Urinary bladder (tissue), 3 donors: ENCODE measurements at regions not wholly inside any gene's neighbourhood (a gene's known extent, or its start where the extent isn't known, plus 50 kb on each side); places are given as distances from the start of the nearest gene placed in this dataset.
"Not testable (repeated sequence)": the region's sequence is repeated elsewhere in the genome, so short reads cannot be mapped to it uniquely, and the experiment has no call there.

Experiments used
- DNase-seq: peaks from one replicate; pipeline ENCODE4 v3.0.0-alpha.2; 2015; ENCODE audit errors: extremely low spot score
- H3K27ac ChIP-seq: one replicate; pipeline ENCODE4 v1.5.1; 2013; ENCODE audit warnings: low read depth, mild to moderate bottlenecking, moderate library complexity
- H3K36me3 ChIP-seq: one replicate; pipeline ENCODE4 v1.6.1; 2013; ENCODE audit warnings: mild to moderate bottlenecking, moderate library complexity; ENCODE audit not compliant: insufficient read depth
- H3K4me1 ChIP-seq: one replicate; pipeline ENCODE4 v1.6.1; 2013; ENCODE audit warnings: mild to moderate bottlenecking, moderate library complexity; ENCODE audit not compliant: insufficient read depth
- H3K4me3 ChIP-seq: one replicate; pipeline ENCODE4 v1.5.1; 2013; ENCODE audit warnings: low read depth, low read length
- WGBS: extraction: QIAGEN DNeasy Blood & Tissue Kit; methylation state at CpG from one replicate; pipeline ENCODE4 v1.1.7; 2013; 5-methylcytosine and 5-hydroxymethylcytosine counted together
- donor health status: healthy with polysubstance abuse.
- donor health status: healthy.

DNA sequence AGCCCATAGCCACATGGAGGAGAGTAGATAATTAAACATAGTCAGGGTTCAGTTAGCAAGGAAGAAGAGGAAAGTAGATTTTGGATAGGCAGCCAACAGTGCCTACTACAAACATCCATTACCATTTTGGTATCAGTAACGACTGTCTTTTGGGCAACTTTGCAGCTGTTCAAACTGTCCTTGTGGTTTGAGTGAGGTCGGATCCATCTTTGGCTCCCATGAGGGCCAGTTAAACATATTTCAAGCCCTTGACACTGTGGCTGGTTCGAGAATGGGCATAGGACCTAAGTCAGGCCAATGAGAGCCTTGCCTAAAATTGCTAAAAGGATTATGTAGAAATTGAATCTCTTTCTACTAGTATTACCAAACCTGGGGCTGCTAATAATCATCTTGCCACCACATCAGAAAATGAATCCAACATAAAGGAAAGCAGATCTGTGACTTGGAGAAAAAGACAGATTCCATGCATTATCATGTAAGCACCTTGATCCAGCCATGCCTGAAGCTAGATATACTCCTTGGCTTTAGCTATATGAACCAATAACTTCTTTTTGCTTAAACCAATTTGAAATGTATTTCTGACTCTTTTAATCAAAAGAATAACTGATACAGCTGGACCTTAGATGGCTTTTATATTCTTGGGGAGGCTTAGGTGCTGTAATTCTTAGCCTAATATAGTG lies 75.0 kb upstream of the STAM2 start:
- Histone ChIP-seq H3K27ac (no peak overlapping the region), H3K36me3 (no peaks in the 10 kb centered on the region), H3K4me1 (no peaks in the 10 kb centered on the region), H3K4me3 (no peak overlapping the region)
- DNase-seq: no peak
- WGBS: 88% methylated on average over 3 of the region's 3 CpGs

DNA sequence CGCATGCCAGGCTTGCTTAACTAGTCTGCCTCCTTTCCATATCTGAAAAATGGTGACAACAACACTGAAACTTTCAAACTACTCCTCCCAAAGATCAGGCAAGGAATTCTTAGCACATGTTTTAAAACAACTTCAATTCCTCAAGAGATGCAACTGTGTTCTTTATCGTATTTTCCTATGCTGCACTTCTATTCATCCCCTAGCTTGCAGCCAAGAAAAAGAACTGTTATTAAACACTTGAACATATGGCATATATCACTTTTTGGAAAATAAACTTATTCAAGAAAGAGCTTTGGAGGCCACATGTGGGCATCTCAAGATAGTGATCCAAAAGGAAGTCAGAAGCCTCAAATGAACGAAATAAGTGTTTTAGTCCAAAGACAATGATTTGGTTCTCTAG lies 75.6 kb upstream of the STAM2 start:
- Histone ChIP-seq H3K36me3 (no peaks in the 10 kb centered on the region), H3K4me1 (no peaks in the 10 kb centered on the region), H3K27ac (no peak overlapping the region), H3K4me3 (no peak overlapping the region)
- DNase-seq: peak; percentile 31
- 30% methylated on average over 3 of the region's 3 CpGs for WGBS

DNA sequence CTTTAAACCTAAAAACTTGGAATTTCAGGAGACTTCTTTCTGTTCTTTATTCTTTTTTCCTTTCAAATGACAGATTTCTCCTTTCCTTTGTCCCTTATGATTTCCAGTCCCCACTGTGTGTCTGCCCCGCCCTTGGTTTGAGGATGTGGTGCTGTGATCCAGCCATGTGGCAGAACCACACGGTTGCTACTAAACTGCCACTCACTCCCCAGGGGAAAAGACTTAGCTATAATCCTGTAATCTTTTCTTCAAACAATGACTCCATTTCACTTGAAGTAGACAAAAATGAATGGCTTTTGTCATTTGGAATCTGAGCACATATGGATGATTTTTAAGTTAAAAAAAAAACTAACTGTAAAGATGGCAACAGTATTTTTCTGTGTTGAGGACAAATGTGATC lies 76.2 kb upstream of the STAM2 start:
- Histone ChIP-seq H3K4me3 (no peak overlapping the region), H3K27ac (no peak overlapping the region), H3K36me3 (no peaks in the 10 kb centered on the region), H3K4me1 (no peaks in the 10 kb centered on the region)
- DNase-seq: no peak
- WGBS: 60% methylated on average over 2 of the region's 2 CpGs

DNA sequence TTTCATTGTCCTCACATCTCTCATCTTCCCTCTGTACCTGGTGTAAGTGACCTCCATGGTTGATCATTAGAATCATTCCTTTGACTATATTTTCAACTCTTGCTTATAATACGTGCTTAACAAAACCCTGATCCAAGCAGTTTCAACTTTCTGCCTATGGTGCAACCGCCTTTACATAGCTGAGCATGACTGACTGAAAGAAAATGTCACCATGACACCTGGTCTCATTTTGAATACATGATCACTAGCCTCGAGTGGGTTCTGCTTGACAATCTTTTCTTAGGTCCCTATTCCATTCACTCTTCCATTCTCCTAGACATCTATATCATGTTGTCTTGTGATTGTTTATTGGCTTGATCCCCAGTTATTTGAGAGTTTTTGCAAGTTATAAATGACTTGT lies 78.9 kb upstream of the STAM2 start:
- DNase-seq: no peak
- WGBS: 94% methylated on average over 3 of the region's 3 CpGs
- Histone ChIP-seq H3K27ac (no peak overlapping the region), H3K36me3 (no peaks in the 10 kb centered on the region), H3K4me3 (no peak overlapping the region), H3K4me1 (no peaks in the 10 kb centered on the region)

DNA sequence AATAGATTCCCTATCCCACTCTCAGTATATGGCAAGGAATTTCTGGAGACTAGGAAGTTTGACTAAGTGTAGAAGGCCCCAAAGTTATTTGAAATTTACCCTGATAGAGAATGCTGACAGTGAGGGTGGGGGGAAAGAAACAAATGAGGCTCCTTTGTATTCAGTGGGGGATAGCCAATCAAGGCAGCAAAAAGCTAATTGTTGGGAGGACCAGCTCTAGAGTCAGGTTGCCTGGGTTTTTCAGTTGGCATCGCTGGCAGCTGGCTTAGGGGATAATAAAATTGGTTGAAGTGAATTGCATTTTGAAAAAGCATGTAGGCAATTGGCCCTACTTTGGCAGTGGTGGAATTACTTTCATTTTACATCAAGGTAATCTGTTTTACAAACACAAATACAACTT lies 79.4 kb upstream of the STAM2 start:
- H3K4me1 ChIP-seq: no peaks in the 10 kb centered on the region
- H3K36me3 ChIP-seq: no peaks in the 10 kb centered on the region
- no peak for DNase-seq
- no peak overlapping the region for H3K27ac ChIP-seq
- no peak overlapping the region for H3K4me3 ChIP-seq
- whole genome bisulfite sequencing: 100% methylated on average over 1 of the region's 1 CpG

DNA sequence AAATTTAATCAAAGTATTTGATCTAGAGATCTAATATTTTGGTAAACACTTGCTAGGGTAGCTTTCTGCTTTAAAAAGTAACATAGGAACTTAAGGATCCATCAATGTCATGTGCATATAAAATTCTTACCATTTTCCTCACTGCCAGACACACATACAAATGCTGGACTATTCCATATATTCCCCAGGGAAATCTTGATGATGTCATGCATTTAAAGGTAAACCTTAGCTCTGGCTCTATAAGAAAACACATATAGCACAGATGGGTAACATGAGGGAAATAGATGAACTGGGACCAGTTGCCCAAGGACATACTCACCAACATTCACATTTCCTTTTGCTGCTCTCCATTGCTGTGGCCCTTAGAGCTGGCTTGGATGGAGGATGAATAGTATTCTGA lies 79.1 kb upstream of the FMNL2 start:
- Histone ChIP-seq H3K4me3 (no peak overlapping the region), H3K4me1 (no peaks in the 10 kb centered on the region), H3K36me3 (no peaks in the 10 kb centered on the region), H3K27ac (no peak overlapping the region)
- no peak for DNase-seq

DNA sequence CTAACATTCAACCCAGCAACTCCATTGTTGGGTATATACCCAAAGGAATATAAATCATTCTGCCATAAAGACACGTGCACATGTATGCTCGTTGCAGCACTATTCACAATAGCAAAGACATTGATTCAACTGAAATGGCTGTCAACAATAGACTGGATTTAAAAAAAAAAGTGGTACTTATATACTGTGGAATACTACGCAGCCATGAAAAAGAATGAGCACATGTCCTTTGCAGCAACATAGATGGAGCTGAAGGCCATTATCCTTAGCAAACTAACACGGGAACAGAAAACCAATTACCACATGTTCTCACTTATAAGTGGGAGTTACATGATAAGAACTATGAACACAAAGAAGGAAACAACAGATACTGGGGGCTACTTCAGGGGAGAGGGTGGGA lies 74.0 kb upstream of the FMNL2 start:
- Histone ChIP-seq H3K36me3 (no peaks in the 10 kb centered on the region), H3K27ac (no peak overlapping the region), H3K4me3 (no peak overlapping the region), H3K4me1 (no peaks in the 10 kb centered on the region)
- no peak for DNase-seq
- 90% methylated on average over 4 of the region's 4 CpGs for WGBS

DNA sequence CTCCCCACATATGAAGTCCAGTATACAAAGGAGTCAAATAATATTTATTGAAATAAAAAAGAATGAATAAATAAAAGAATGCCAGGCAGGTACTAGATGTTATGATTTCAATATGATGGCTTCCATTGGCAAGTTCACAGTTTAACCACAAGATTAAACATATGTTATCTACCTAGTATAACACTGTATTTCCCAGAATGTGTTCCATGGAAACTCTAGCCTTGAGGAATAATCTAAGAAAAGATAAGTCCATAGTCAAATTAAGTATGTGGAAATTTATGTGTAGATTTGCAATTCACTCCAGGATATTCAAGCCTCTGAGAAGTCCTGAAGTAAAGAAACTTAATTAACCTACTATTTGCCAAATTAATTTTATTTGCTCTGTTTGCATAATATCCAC lies 71.1 kb upstream of the FMNL2 start:
- no peak for DNase-seq
- Histone ChIP-seq H3K4me1 (no peaks in the 10 kb centered on the region), H3K36me3 (no peaks in the 10 kb centered on the region), H3K27ac (no peak overlapping the region), H3K4me3 (no peak overlapping the region)

DNA sequence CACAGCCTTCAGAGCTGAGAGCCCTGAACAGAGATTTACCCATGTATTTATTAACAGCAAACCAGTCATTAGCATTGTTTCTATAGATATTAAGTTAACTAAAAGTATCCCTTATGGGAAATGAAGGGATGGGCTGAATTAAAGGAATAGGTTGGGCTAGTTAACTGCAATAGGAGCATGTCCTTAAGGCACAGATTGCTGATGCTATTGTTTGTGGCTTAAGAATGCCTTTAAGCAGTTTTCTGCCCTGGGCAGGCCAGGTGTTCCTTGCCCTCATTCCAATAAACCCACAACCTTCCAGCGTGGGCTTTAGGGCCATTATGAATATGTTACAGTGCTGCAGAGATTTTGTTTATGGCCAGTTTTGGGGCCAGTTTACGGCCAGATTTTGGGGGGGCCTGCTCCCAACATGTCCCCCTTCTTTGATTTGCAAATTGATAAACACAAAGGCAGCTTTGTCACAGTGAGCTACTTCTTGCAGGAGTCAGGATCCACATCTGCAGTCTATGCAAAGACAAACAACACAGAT lies 61.2 kb upstream of the FMNL2 start:
- H3K36me3 ChIP-seq, DNase-seq, H3K27ac ChIP-seq, H3K4me1 ChIP-seq, H3K4me3 ChIP-seq: not testable (repeated sequence)
- 90% methylated on average over 2 of the region's 2 CpGs for WGBS

DNA sequence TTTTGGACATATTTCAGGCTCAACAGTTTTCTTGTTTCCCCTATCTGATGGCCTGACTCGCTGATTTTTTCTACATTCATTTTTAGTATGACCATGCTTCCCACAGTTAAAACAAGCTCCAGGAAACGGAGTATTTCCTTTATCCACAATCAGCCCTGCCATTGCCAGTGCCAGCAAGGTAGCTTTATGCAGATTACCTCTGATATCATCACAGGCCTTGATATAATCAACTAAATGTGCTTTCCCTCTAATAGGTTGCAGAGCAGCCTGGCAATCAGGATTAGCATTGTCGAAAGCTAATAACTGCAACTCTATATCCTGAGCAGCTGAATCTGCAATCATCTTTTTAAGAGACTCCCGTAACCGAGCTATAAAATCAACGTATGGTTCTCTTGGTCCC lies 57.1 kb upstream of the FMNL2 start:
- 83% methylated on average over 6 of the region's 6 CpGs for WGBS
- H3K4me3 ChIP-seq, H3K4me1 ChIP-seq, H3K36me3 ChIP-seq, DNase-seq, H3K27ac ChIP-seq: not testable (repeated sequence)

DNA sequence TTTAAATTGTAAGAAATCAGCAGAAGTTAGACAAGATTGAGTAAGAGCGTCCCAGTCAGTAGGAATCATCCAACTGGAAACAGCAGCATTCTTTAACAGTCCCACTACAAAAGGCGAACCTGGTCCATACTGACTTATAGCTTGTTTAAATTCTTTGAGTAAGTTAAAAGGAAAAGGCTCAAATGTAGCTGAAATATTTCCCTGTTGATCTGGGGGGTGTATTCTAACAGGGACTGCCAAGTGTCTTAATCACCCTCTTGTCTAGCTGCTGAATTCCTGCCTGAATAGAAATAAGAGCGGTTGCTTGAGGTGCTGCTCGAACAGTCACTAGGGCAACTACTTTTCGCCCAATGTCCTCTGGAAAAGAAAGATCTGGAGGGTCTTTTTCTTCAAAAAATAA lies 56.4 kb upstream of the FMNL2 start:
- WGBS: 74% methylated on average over 5 of the region's 5 CpGs
- H3K27ac ChIP-seq: no peak overlapping the region

DNA sequence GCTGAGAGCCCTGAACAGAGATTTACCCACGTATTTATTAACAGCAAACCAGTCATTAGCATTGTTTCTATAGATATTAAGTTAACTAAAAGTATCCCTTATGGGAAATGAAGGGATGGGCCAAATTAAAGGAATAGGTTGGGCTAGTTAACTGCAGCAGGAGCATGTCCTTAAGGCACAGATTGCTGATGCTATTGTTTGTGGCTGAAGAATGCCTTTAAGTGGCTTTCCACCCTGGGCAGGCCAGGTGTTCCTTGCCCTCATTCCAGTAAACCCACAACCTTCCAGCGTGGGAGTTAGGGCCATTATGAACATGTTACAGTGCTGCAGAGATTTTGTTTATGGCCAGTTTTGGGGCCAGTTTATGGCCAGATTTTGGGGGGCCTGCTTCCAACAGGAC lies 55.6 kb upstream of the FMNL2 start:
- WGBS: 92% methylated on average over 2 of the region's 2 CpGs
- H3K27ac ChIP-seq, DNase-seq, H3K36me3 ChIP-seq, H3K4me1 ChIP-seq, H3K4me3 ChIP-seq: not testable (repeated sequence)

More for the DNA sequence above, 56.4 kb upstream of the FMNL2 start:
- Histone ChIP-seq H3K4me1 (no peaks in the 10 kb centered on the region), H3K4me3 (no peak overlapping the region), H3K36me3 (no peaks in the 10 kb centered on the region)
- no peak for DNase-seq

DNA sequence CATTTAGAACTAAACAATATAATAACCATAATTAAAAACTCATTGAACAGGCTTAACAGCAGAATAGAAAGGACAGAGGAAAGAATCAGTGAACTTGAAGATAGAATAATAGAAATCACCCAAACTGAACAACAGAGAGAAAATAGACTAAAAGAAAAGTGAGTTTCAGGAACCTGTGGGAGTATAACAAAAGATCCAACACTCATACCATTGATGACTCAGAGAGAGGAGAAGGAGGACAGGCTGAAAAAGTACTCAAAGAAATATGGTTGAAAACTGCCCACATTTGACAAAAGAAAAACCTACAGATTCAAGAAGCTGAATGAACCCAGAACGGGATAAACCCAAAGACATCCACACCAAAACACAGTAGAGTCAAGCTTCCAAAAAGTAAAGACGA lies 54.2 kb upstream of the FMNL2 start:
- H3K4me3 ChIP-seq: no peak overlapping the region
- no peaks in the 10 kb centered on the region for H3K4me1 ChIP-seq
- no peak overlapping the region for H3K27ac ChIP-seq
- DNase-seq: no peak
- 95% methylated on average over 2 of the region's 2 CpGs for WGBS
- H3K36me3 ChIP-seq: no peaks in the 10 kb centered on the region

DNA sequence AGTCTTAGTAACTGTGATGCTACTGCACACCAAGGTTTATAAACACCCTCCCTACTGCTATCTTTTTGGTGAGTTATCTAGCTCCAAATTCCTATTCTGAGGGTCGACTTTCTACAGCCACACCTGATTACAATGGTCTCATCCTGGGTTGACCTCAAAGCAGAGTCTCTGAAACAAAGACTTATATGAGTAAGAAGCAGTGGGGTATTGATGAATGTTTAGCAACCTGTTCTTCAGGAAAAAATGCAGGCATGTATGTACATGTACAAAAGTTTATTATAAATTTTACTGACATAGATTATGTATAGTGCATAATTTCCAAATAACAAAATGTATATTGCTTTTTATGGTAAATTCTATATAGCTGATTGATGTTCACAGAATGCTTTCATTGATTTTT lies 51.6 kb upstream of the FMNL2 start:
- Histone ChIP-seq H3K4me3 (no peak overlapping the region), H3K4me1 (no peaks in the 10 kb centered on the region), H3K27ac (no peak overlapping the region), H3K36me3 (no peaks in the 10 kb centered on the region)
- 72% methylated on average over 1 of the region's 1 CpG for WGBS
- DNase-seq: no peak

DNA sequence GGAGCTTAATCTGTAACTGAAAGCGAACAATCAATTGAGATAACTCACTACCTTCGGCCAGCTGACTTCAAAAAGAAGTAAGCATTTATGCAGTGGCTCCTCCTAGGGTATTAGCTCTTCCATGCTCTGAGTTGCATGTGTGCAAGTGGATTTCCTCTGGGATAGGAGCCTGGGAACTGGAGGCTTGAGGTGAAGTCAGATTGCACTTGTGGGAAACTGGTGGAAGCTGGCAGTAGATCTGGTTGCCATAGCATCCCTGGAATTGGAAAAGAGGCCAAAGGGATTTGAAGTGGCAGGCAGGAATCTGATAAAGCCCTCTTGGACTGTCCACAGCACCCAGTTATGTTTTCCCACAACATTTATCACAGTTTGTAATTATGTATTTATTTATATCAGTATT lies 50.6 kb upstream of the FMNL2 start:
- 89% methylated on average over 2 of the region's 2 CpGs for WGBS
- Histone ChIP-seq H3K4me3 (no peak overlapping the region), H3K36me3 (no peaks in the 10 kb centered on the region), H3K27ac (no peak overlapping the region), H3K4me1 (no peaks in the 10 kb centered on the region)
- DNase-seq: no peak
